ENCODE measurements at regions not wholly inside any gene's neighbourhood (a gene's known extent, or its start where the extent isn't known, plus 50 kb on each side); places are given as distances from the start of the nearest gene placed in this dataset.

DNA sequence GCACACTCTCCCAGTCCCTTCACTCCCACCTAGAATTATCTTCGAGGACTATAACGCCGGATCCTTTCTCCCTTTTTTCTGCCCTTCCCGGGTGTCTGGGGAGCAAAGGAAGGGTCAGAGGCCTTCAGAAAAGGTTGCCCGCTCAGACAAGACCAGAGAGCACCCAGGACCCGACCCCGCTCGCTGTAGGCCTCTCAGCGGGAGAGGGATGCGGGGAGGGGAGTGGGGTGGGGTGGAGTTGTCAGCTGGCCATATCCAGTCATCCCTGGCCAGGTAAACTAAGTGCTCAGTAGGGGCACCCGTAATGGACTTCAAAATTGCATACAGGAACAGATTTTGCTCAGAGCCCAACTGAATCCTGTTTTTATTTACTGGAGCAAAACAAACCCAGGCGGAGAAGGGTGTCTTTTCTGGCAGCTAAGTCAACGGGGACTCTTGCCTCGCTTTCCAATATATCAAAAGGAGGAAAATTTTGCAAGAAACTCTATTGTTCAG lies 65.0 kb downstream of the NOL4 start:
- DNase-seq, result peak; percentile 75

DNA sequence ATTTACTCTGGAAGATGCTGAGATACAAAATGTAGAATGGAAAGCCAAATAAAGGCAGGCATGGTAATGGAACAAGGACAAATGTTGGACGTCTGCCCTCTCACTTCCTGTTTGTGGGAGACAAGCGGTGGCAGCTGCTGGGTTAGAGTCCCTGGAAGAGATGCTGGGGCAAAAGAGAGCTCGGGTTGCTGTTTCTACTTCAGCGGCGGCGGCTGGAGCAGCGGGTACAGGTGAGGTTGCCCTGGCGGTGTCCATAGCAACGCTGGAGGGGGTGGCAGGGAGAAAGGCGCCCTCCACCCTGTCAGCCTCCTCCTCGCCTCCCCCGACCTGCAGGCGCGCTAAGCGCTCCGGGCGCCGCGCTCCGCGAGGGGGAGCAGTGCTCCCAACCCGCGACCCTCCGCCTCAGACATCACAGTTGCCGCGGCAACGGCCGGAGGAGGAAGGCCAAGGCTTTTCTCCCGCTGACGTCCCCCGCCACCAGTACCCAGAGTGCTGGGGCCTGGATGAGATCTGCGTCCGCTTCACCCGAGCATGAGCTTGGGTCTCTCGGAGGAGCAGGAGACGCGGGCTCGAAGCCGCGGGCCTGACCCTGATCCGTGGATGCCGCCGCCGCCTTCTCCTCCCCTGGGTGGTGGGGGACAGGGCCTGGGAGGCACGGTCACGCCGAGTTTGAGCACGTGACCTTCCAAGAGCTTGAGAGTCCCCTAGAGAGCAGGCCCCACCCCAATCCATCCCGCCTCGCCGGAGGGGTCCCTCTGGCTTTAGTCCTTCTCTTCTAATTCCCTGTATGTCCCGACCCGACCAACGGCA lies 65.6 kb downstream of the NOL4 start:
- DNase-seq, result peak; percentile 99

DNA sequence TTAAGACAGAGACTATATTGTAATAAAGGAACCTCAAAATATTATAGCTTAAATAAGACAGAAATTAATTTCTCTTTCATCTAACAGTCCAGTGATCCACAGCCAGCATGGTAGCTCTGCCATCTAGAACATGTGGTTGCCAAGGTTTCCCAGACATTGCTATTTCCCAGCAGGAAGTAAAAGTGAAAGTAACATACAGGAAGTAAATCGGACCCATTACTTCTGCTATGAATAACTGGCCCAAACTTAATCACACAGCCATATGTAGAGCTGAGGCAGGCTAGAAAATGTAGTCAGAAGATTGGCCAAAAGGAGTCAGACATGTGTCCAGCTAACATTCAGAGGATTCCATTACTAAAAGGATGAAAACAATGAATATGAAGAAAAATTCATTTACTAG lies 71.0 kb downstream of the NOL4 start:
- DNase-seq, result peak; percentile 77

DNA sequence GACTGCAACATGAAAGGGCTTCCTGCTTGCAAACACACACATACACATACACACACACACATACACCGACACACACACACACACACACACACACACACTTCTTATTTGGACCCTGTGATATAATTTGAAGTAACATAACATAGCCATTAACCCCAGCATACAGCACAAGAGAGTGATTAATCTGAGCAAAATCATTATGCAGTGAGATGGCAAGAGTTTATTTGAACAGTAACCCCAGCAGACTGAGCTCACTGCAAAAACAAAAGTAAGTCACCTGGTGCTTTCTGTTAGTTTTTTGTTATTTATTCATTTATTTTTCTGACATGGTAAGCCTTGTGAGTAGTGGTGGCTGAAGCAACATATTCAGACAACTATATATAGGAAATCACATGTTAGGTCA lies 93.7 kb downstream of the NOL4 start:
- DNase-seq, result peak; percentile 42

DNA sequence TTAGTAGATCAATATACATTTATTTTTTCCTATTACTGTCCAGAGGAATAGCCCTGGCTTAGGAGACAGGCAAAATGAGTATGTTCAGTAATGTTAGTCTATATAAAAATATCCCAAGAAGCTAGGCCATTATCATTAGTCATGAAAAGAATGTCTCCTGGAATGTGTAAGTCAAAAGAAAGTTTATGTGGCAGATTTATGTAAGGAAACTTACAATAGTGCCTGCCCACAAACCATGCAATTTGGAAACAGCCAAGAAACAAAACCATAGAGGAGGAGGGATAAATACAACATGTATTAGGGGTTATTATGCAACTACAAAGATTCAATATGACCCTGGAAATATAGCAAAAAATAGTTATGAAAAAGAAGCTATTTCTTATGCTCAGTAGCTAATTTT lies 96.3 kb downstream of the NOL4 start:
- no peak for DNase-seq

DNA sequence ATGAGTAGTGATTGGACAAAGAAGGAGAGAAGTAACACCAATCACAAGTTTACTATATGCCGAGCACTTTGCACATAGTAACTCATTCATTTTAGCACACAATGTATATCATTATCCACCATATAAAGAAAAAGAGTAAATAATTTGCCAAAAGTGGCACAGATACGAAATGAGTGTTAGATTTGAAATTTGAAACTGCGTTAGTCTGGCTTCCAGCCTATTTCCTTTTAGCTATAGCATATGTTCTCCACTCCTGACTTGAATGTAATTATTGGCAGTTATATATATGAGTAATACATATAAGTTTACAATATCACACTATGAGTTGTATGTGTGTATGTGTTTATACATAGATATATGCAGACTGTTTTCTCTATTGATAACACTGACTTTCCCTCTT lies 98.6 kb downstream of the NOL4 start:
- no peak for DNase-seq

GRCh38 chr18:34122724-34123334 lies 101.9 kb downstream of the NOL4 start:
- DNase-seq, result peak; percentile 69

DNA sequence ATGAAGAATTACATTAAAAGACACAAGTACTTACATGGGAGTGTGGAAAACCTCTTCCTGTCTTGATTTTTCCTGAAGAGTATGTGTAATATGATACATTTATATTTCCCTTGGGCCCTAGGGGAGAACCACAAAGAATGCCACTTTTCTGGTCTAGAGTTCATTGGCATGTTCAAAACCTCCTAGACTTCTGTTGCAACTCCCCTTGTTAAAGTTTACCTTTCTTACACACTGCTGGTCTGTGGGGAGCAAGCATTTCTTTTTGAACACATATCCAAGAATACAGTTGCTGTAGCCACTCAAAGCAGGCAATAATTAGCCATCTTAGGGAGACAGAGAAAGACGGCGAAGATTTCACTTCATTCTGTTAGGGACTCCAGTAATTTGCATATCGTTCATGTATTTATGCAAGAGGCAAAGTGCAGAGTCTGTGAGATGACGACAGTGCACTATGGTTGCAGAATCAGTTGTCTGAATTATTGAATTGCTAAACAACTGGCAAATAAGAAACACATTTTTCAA lies 103.5 kb downstream of the NOL4 start:
- no peak for DNase-seq

GRCh38 chr18:34120294-34120693 lies 104.4 kb downstream of the NOL4 start:
- no peak for DNase-seq

DNA sequence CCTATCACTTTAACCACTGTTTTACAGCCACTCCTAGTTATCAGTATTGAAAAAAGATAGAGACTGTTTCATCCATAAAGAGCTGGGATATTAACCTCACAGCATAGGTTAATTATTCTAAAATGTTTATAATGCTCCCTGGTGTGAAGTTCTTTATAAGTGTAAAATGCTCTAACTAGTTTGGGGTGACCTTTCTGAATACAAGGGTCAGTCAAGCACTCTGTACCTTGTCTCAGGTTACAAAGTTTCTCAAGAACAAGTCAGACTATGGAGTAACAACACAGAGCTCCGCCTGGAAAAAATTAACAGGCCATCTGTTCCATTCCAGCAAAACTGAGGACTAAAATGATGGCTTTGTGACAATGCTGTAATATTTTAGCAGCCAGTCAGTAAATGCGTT lies 107.4 kb downstream of the NOL4 start:
- peak; percentile 97 for DNase-seq

- peak; percentile 13 for DNase-seq
Measured at GRCh38 chr18:34115409-34116081, 109.2 kb downstream of the NOL4 start.

- DNase-seq, result no peak
Measured at GRCh38 chr18:34114996-34115395, 109.7 kb downstream of the NOL4 start.

DNA sequence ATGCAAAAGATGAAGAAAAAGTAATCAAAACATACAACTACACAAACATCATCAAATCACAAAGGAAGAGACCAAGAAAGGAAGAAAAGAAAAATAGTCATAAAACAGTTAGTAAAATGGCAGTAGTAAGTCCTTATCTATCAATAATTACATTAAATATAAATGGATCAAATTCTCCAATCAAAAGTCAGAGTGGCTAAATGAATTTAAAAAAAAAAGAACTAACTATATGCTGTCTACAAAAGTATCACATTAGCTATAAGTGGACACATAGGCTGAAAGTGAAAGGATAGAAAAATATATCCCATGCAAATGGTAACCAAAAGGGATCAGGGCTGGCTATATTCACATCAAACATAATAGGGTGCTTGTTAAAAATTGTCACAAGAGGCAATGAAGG lies 116.5 kb downstream of the NOL4 start:
- no peak for DNase-seq

- no peak for DNase-seq
Measured at GRCh38 chr18:34098109-34098508, 126.6 kb downstream of the NOL4 start.

GRCh38 chr18:34097312-34097711 lies 127.4 kb downstream of the NOL4 start:
- peak; percentile 58 for DNase-seq

DNA sequence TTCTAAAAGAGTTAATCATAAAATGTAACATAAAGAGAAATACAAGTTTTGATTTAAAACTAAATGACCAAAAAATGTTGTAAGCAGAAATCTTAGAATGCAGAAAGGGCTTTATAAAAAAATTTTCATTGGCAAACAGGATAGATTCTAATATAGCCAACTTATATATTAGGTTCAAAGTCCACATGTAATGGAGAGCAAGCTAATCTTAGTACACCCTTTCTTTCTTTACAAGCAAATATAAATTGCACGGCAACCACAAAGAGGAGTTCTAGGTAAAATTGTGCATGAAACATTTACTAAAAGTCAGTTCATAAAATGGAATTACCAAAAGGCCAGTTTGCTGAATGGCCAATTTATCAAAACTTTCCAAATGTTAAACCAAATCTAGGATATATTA lies 130.6 kb downstream of the NOL4 start:
- DNase-seq, result no peak

DNA sequence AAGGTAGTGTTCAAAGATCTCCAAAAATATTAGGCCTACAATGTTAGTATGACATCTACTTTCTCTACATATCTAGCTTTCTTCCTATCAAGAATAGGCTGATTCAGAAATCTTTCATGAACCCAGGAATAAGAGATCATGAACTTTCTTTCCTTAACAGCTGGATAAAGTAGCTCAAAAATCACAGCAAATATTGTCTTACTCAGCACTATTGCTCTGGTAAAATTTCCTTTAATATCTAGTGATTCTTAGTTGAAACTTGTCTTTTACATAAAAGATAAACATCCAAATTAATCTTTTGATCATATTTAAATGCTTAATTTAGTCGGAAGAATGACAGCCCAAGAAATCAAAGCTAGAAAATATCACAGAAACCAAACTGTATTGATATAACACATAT lies 131.9 kb downstream of the NOL4 start:
- DNase-seq, result no peak

DNA sequence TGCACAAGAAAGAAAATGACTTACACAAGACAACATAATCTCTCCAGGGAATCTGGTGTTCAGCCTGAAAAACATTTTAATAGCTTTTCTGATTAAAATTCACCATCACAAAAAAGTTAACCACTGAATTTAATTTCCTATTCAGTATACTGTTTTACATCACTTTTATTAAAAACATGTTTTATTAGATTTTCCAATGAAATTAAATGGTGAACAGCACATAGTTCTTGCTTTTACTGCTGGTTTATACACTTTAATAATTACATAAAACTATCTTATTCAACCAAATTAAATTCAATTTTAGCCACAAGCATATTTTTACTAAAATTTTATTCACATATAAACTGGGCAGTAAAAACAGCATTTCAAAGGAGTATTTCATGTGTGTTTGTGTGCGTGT lies 138.3 kb downstream of the NOL4 start:
- no peak for DNase-seq

DNA sequence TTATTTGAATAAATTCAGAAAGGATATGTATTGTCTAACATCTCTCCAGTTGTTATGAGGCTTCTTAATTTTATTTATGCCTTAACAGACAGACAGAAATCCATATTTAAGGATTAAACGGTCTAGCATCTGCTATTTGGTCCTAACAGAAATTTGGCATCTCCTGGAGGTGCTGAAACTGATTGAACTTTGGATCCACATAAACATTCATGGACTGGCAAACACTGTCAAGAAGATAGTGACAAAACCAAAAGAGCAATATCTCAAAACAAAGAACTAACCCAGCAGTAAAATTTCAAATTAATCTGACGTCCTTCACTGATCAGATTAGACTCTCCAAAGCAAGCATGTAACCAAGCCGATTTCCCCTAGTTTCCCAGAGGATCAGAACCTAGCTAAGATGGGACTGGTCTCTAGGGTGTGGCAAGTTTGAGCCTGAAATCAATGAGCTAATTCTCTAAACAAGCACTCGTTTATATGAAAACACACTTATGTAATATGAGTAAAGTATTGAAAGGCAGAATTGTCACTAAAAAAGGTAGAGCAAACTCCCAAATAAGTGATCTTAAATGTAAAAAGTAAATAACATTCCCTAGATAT lies 139.5 kb downstream of the NOL4 start:
- DNase-seq, result peak; percentile 43

DNA sequence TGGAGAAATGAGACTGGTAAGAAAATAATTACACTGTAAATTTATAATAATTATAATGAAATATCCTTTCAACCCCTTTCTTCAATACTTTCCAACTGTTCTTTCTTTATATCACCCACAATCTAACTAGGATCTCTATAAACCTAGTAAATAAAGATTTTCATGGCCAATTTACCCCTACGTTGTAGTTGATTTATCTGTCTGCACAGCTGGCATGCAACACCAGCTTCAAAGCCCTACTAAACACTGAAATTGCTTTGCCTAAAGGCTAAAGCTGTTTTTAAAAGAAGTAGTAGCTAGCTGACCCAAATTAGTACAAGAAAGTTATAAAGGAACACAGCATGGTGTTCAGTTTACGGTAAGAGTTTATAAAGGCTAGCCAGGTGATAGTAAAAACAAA lies 140.1 kb downstream of the NOL4 start:
- DNase-seq, result peak; percentile 43

DNA sequence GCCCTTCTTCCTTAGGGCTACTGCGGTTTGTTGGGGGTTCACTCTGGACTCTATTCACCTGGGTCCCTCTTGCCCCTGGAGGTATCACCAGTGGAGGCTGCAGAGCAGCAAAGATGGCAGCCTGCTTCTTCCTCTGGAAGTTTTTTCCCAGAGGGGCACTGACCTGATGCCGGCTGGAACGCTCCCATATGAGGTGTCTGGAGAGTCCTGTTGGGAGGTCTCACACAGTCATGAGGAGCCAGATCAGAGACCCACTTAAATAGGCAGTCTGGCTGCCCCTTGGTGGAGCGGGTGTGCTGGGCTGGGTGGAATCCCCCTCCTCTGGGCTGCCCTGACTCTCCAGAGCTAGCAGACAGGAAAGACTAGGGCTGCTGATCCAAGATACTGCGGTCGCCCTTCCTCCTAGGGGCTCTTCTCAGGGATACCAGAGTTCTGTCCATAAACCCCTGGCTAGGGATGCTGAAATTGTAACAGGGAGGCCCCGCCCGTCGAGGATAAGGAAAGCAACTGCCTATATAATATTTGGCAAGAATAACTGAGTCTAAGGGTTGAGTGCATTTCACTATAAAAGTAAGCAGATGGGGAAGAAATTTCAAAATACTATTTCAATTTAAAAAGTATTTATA lies 140.7 kb downstream of the NOL4 start:
- DNase-seq, result peak; percentile 23

- DNase-seq, result no peak
Measured at GRCh38 chr18:34077599-34077998, 147.1 kb downstream of the NOL4 start.
